Chondrocyte (in vitro differentiated cells): ENCODE measurements at regions not wholly inside any gene's neighbourhood (a gene's known extent, or its start where the extent isn't known, plus 50 kb on each side); places are given as distances from the start of the nearest gene placed in this dataset.

ENCODE experiments used
- DNase-seq: peaks from one replicate; pipeline ENCODE4 v3.0.0; 2021; ENCODE audit warnings: mixed read lengths, low spot score
- H3K27ac Mint-ChIP-seq: one replicate; pipeline ENCODE4 v1.8.0; 2021; ENCODE audit warnings: mild to moderate bottlenecking, moderate library complexity, mixed read lengths; ENCODE audit not compliant: unreplicated experiment
- H3K27me3 Mint-ChIP-seq: 2 replicates; pipeline ENCODE4 v1.8.0; 2021; ENCODE audit warnings: low read depth, mixed read lengths
- H3K36me3 Mint-ChIP-seq: 2 replicates; pipeline ENCODE4 v1.8.0; 2021; ENCODE audit warnings: low read depth, mixed read lengths
- H3K4me1 Mint-ChIP-seq: 2 replicates; pipeline ENCODE4 v1.8.0; 2021; ENCODE audit warnings: low read depth, mild to moderate bottlenecking, mixed read lengths
- H3K4me3 Mint-ChIP-seq: one replicate; pipeline ENCODE4 v1.8.0; 2021; ENCODE audit warnings: mild to moderate bottlenecking, moderate library complexity, mixed read lengths; ENCODE audit not compliant: unreplicated experiment
- H3K9me3 Mint-ChIP-seq: 2 replicates; pipeline ENCODE4 v1.8.0; 2021; ENCODE audit warnings: low read depth, mixed read lengths
- TF ChIP-seq, protein P1 (sequence below): fragments of 200-600 bp; sonication (generic); IDR thresholded peaks from 2 replicates; pipeline ENCODE4 v1.5.0; 2021; ENCODE audit warnings: antibody characterized with exemption, mild to moderate bottlenecking, moderate library complexity

DNA sequence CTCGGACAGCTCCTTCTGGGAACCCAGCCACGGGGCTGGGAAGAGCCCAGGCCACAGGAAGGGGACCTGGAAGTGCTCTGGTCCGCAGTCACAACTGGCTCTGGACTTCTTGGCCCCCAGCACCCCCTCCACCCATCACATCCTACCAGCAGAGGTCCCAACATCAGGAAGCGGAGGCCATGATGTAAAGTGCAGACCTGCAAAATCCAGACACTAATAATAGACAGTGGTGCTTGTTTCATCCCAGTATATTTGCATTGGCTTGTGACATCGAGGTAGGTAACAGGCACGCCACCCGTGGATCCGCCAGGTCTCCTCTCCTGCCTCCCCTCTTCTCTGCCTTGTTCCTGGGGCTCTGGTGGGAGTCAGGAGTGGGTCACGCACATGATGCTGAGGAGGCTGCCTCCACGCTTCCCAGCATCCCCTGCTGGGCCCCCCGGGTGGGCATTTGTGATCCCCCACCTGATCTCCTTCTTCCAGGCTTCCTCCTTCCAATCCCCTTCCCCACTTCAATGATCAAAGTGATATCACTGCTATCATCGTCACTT is 1454.0 kb downstream of the BRD1 start:
- DNase-seq: peak; percentile 59
- Mint-ChIP-seq H3K4me1 (peaks cover 6% of the 10 kb centered on the region), H3K4me3 (no peak overlapping the region), H3K27ac (no peak overlapping the region), H3K36me3 (no peaks in the 10 kb centered on the region), H3K9me3 (no peaks in the 10 kb centered on the region), H3K27me3 (peaks cover 28% of the 10 kb centered on the region)
- TF ChIP-seq, protein P1, sequence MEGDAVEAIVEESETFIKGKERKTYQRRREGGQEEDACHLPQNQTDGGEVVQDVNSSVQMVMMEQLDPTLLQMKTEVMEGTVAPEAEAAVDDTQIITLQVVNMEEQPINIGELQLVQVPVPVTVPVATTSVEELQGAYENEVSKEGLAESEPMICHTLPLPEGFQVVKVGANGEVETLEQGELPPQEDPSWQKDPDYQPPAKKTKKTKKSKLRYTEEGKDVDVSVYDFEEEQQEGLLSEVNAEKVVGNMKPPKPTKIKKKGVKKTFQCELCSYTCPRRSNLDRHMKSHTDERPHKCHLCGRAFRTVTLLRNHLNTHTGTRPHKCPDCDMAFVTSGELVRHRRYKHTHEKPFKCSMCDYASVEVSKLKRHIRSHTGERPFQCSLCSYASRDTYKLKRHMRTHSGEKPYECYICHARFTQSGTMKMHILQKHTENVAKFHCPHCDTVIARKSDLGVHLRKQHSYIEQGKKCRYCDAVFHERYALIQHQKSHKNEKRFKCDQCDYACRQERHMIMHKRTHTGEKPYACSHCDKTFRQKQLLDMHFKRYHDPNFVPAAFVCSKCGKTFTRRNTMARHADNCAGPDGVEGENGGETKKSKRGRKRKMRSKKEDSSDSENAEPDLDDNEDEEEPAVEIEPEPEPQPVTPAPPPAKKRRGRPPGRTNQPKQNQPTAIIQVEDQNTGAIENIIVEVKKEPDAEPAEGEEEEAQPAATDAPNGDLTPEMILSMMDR: no peak

- Mint-ChIP-seq H3K27ac (no peak overlapping the region), H3K27me3 (peaks cover 25% of the 10 kb centered on the region), H3K36me3 (no peaks in the 10 kb centered on the region), H3K4me1 (peaks cover 6% of the 10 kb centered on the region), H3K9me3 (no peaks in the 10 kb centered on the region), H3K4me3 (no peak overlapping the region)
- peak; percentile 39 for DNase-seq
- TF ChIP-seq, protein P1: no peak
Observed at GRCh38 chr22:48372390-48372789, 1455.3 kb downstream of the BRD1 start.

GRCh38 chr22:48371391-48371790 is 1456.3 kb downstream of the BRD1 start:
- Mint-ChIP-seq H3K27me3 (peaks cover 15% of the 10 kb centered on the region), H3K4me1 (peaks cover 6% of the 10 kb centered on the region), H3K36me3 (no peaks in the 10 kb centered on the region), H3K27ac (no peak overlapping the region), H3K9me3 (no peaks in the 10 kb centered on the region), H3K4me3 (no peak overlapping the region)
- TF ChIP-seq, protein P1: no peak
- DNase-seq: peak; percentile 52

- H3K27me3 Mint-ChIP-seq: peaks cover 10% of the 10 kb centered on the region
- TF ChIP-seq, protein P1: no peak
Observed at GRCh38 chr22:48370508-48371325, 1457.0 kb downstream of the BRD1 start.

DNA sequence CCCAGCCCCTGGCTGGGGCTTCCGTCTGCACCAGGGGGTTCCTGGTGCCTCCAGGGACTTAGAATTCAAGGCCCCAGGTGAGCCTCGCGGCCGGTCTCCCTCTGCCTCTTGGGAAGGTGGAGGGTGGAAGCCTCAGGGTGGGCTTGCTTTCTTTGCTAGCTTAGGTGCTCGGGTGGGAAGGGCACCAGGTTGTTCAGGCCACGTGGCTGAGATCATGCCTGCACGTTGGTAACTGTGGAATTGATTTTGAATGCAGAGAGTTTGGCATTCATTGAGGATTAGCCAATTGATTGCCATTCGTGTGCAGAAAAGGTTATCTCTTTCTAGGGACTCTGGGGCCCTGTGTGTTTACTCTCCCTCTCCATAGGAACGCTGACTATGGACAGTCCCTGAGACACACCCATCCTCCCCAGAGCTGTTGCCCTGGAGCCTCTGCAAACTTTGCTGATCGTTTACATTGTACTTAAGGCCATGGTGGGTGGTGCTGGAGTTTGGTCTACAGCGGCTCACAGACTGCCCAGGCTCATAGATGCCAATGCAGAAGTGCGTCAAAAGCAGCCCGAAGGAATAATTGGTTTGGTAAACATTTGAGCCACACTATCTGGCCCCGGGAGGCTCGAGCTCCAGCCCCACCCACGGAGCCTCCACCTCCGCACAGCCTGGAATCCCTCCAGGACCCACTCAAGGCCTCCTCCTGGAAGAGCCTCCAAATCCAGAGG is 1457.7 kb downstream of the BRD1 start:
- Mint-ChIP-seq H3K27ac (no peak overlapping the region), H3K27me3 (peaks cover 8% of the 10 kb centered on the region), H3K4me3 (no peak overlapping the region), H3K36me3 (no peaks in the 10 kb centered on the region), H3K9me3 (no peaks in the 10 kb centered on the region), H3K4me1 (peaks cover 6% of the 10 kb centered on the region)
- DNase-seq: no peak
- TF ChIP-seq, protein P1: no peak

More at GRCh38 chr22:48370508-48371325, 1457.0 kb downstream of the BRD1 start:
- H3K9me3 Mint-ChIP-seq: no peaks in the 10 kb centered on the region
- H3K36me3 Mint-ChIP-seq: no peaks in the 10 kb centered on the region
- H3K27ac Mint-ChIP-seq: no peak overlapping the region
- peaks cover 6% of the 10 kb centered on the region for H3K4me1 Mint-ChIP-seq
- H3K4me3 Mint-ChIP-seq: no peak overlapping the region
- DNase-seq: no peak
